H1 (cell line): ENCODE measurements at regions not wholly inside any gene's neighbourhood (a gene's known extent, or its start where the extent isn't known, plus 50 kb on each side); places are given as distances from the start of the nearest gene placed in this dataset.

ENCODE experiments used
- CTCF ChIA-PET: fragments of 300-600 bp; sonication (Branson Sonifier 250); formaldehyde crosslinking; loops from one replicate; lab custom pipeline; 2021; ENCODE audit not compliant: partially characterized antibody; lab: Charles Lee
- POLR2A ChIA-PET: fragments of 300-600 bp; sonication (Branson Sonifier 250); formaldehyde crosslinking; loops from one replicate; lab custom pipeline; 2021; ENCODE audit warnings: inconsistent platforms; ENCODE audit not compliant: partially characterized antibody; lab: Charles Lee
- DNase-seq, 2 experiments: peaks; one replicate each; pipeline versions ENCODE4 v3.0.0 to v3.0.0-alpha.2; 2010 to 2022; ENCODE audit warnings: low spot score in 2 of 2, low read depth in 1 of 2, mixed read lengths in 1 of 2
- FAIRE-seq: peaks from 2 replicates; lab custom pipeline; 2011; peaks lifted over from hg19 to GRCh38; lab: Jason Lieb, UNC
- H2AFZ ChIP-seq: 2 replicates; pipeline ENCODE4 v1.8.1; 2012; ENCODE audit warnings: low read length, inconsistent platforms
- H2AK5ac ChIP-seq: 2 replicates; pipeline ENCODE4 v1.6.1; 2013; ENCODE audit warnings: low read depth, low read length
- H2BK120ac ChIP-seq: replicated peaks from 2 replicates; pipeline ENCODE3; 2013; ENCODE audit warnings: low read depth, low read length, inconsistent platforms
- H2BK12ac ChIP-seq: 2 replicates; pipeline ENCODE4 v1.6.1; 2013; ENCODE audit warnings: low read depth, low read length
- H2BK15ac ChIP-seq: 2 replicates; pipeline ENCODE4 v1.6.1; 2013; ENCODE audit warnings: low read length
- H2BK20ac ChIP-seq: 2 replicates; pipeline ENCODE4 v1.6.1; 2013; ENCODE audit warnings: low read length
- H2BK5ac ChIP-seq: 2 replicates; pipeline ENCODE4 v1.6.1; 2013; ENCODE audit warnings: low read depth, low read length
- H3K14ac ChIP-seq: 2 replicates; pipeline ENCODE4 v1.6.1; 2013; ENCODE audit warnings: inconsistent platforms; ENCODE audit not compliant: insufficient read length
- H3K18ac ChIP-seq: 2 replicates; pipeline ENCODE4 v1.6.1; 2013; ENCODE audit warnings: low read length; ENCODE audit errors: extremely low read depth
- H3K23ac ChIP-seq: 2 replicates; pipeline ENCODE4 v1.6.1; 2013; ENCODE audit warnings: inconsistent platforms; ENCODE audit not compliant: insufficient read length
- H3K23me2 ChIP-seq: 2 replicates; pipeline ENCODE4 v1.6.1; 2013; ENCODE audit warnings: low read depth, low read length
- H3K27ac ChIP-seq: 2 replicates; pipeline ENCODE4 v1.6.1; 2011; ENCODE audit warnings: low read depth, low read length, inconsistent platforms
- H3K27me3 ChIP-seq, 4 experiments: replicated peaks in 1 of 4; 1 replicate in 1 of 4; 2 replicates in 3 of 4; pipeline versions ENCODE4 v1.6.1 to v1.8.1; 2011 to 2013; ENCODE audit warnings: low read length in 3 of 4, mild to moderate bottlenecking in 3 of 4, inconsistent platforms in 2 of 4, mixed read lengths in 2 of 4, moderate library complexity in 1 of 4; ENCODE audit not compliant: control insufficient read depth in 3 of 4, insufficient read depth in 3 of 4; ENCODE audit errors: extremely low read depth in 1 of 4
- H3K36me3 ChIP-seq, 4 experiments: 2 replicates each; pipeline versions ENCODE4 v1.6.1 to v1.8.1; 2011 to 2013; ENCODE audit warnings: mild to moderate bottlenecking in 4 of 4, low read length in 3 of 4, moderate library complexity in 2 of 4, control low read depth in 1 of 4, inconsistent platforms in 1 of 4; ENCODE audit not compliant: insufficient read depth in 4 of 4, control insufficient read depth in 2 of 4
- H3K4ac ChIP-seq: replicated peaks from 2 replicates; pipeline ENCODE3; 2013; ENCODE audit warnings: low read length, low read depth, mixed read lengths, inconsistent platforms; ENCODE audit not compliant: insufficient read length
- H3K4me1 ChIP-seq, 4 experiments: replicated peaks in 1 of 4; 1 replicate in 1 of 4; 2 replicates in 3 of 4; pipeline versions ENCODE4 v1.6.1 to v1.8.1; 2011 to 2013; ENCODE audit warnings: low read length in 3 of 4, inconsistent platforms in 2 of 4, mixed read lengths in 1 of 4; ENCODE audit not compliant: insufficient read depth in 4 of 4, control insufficient read depth in 3 of 4
- H3K4me2 ChIP-seq, 2 experiments: 2 replicates each; pipeline versions ENCODE4 v1.6.1 to v1.8.1; 2011 to 2013; ENCODE audit warnings: low read depth in 2 of 2, low read length in 2 of 2, control low read depth in 1 of 2, inconsistent platforms in 1 of 2, mild to moderate bottlenecking in 1 of 2; ENCODE audit not compliant: insufficient read depth in 1 of 2
- H3K4me3 ChIP-seq, 4 experiments: fragments of 200-600, 300-600 bp in 1 of 4; sonication (generic), shearing (Covaris generic), sonication (Bioruptor Twin) in 1 of 4; 2 replicates each; pipeline versions ENCODE4 v1.5.1 to v1.8.1; 2011 to 2016; ENCODE audit warnings: low read length in 4 of 4, low read depth in 3 of 4, control low read depth in 2 of 4, inconsistent platforms in 2 of 4, mild to moderate bottlenecking in 2 of 4, mixed read lengths in 1 of 4, moderate library complexity in 1 of 4; ENCODE audit not compliant: insufficient read depth in 2 of 4; ENCODE audit errors: extremely low read depth in 1 of 4
- H3K56ac ChIP-seq: replicated peaks from 2 replicates; pipeline ENCODE3; 2013; ENCODE audit warnings: low read depth, mild to moderate bottlenecking, mixed read lengths, low read length, inconsistent platforms; ENCODE audit not compliant: insufficient read length
- H3K79me1 ChIP-seq: 2 replicates; pipeline ENCODE4 v1.6.1; 2013; ENCODE audit warnings: low read depth, low read length, control low read depth
- H3K79me2 ChIP-seq, 2 experiments: 2 replicates each; pipeline versions ENCODE4 v1.6.1 to v1.8.1; 2012 to 2013; ENCODE audit warnings: low read length in 2 of 2, mild to moderate bottlenecking in 2 of 2, inconsistent platforms in 1 of 2; ENCODE audit not compliant: insufficient read depth in 2 of 2, control insufficient read depth in 1 of 2
- H3K9ac ChIP-seq, 4 experiments: replicated peaks in 1 of 4; 1 replicate in 1 of 4; 2 replicates in 3 of 4; pipeline versions ENCODE4 v1.6.1 to v1.8.1; 2011 to 2013; ENCODE audit warnings: low read depth in 3 of 4, low read length in 3 of 4, control low read depth in 2 of 4, mild to moderate bottlenecking in 2 of 4, moderate library complexity in 2 of 4, inconsistent platforms in 1 of 4; ENCODE audit errors: extremely low read depth in 1 of 4
- H3K9me3 ChIP-seq, 2 experiments: 2 replicates each; pipeline versions ENCODE4 v1.6.1 to v1.8.1; 2012 to 2013; ENCODE audit warnings: mild to moderate bottlenecking in 2 of 2, moderate library complexity in 2 of 2, control low read depth in 1 of 2, inconsistent platforms in 1 of 2, low read depth in 1 of 2, low read length in 1 of 2, mixed read lengths in 1 of 2; ENCODE audit not compliant: insufficient read depth in 2 of 2
- H4K20me1 ChIP-seq, 2 experiments: replicated peaks in 1 of 2; 2 replicates each; pipeline versions ENCODE3 to v1.8.1; 2011 to 2013; ENCODE audit warnings: inconsistent platforms in 2 of 2, low read length in 2 of 2, mild to moderate bottlenecking in 1 of 2; ENCODE audit not compliant: insufficient read depth in 2 of 2, control insufficient read depth in 1 of 2
- H4K5ac ChIP-seq: 2 replicates; pipeline ENCODE4 v1.6.1; 2013; ENCODE audit warnings: low read length, low read depth, mixed read lengths, inconsistent platforms; ENCODE audit not compliant: insufficient read length
- H4K8ac ChIP-seq: 2 replicates; pipeline ENCODE4 v1.8.0; 2013; ENCODE audit warnings: mild to moderate bottlenecking, moderate library complexity, low read length, inconsistent platforms; ENCODE audit not compliant: insufficient read depth; ENCODE audit errors: extremely low read depth
- H4K91ac ChIP-seq: replicated peaks from 2 replicates; pipeline ENCODE3; 2013; ENCODE audit warnings: low read length, mixed read lengths, inconsistent platforms; ENCODE audit not compliant: insufficient read length
- CEBPB ChIP-seq: IDR thresholded peaks from 2 replicates; pipeline ENCODE4 v1.6.1; 2012; ENCODE audit warnings: low read depth, low read length
- CHD1 ChIP-seq: IDR thresholded peaks from 2 replicates; pipeline ENCODE4 v1.6.1; 2012; ENCODE audit warnings: low read depth, low read length, improper control_type of control experiment
- CREB1 ChIP-seq: IDR thresholded peaks from 2 replicates; pipeline ENCODE4 v1.6.1; 2012; ENCODE audit warnings: inconsistent platforms
- EZH2 ChIP-seq: fragments of 200-600 bp; sonication (generic); IDR thresholded peaks from 2 replicates; pipeline ENCODE4 v1.7.1; 2012; ENCODE audit warnings: low read depth, mild to moderate bottlenecking, moderate library complexity, low read length, inconsistent platforms; ENCODE audit not compliant: severe bottlenecking
- GABPA ChIP-seq: IDR thresholded peaks from 2 replicates; pipeline ENCODE4 v1.6.1; 2011; ENCODE audit warnings: mild to moderate bottlenecking, low read length, moderate library complexity, borderline replicate concordance; ENCODE audit not compliant: insufficient read depth
- JUND ChIP-seq: IDR thresholded peaks from 2 replicates; pipeline ENCODE4 v1.6.1; 2011; ENCODE audit warnings: mild to moderate bottlenecking, improper control_type of control experiment, low read length
- KDM1A ChIP-seq: fragments of 200-600, 300-600 bp; sonication (generic); IDR thresholded peaks from 2 replicates; pipeline ENCODE4 v1.7.1; 2016; ENCODE audit warnings: mild to moderate bottlenecking, low read length, borderline replicate concordance
- MAFK ChIP-seq: IDR thresholded peaks from 2 replicates; pipeline ENCODE4 v1.6.1; 2012; ENCODE audit warnings: low read depth, mild to moderate bottlenecking, improper control_type of control experiment, low read length
- RXRA ChIP-seq: IDR thresholded peaks from 2 replicates; pipeline ENCODE4 v1.6.1; 2011; ENCODE audit warnings: low read depth, mild to moderate bottlenecking, low read length, moderate library complexity; ENCODE audit not compliant: insufficient read depth
- SAP30 ChIP-seq: fragments of 300-600 bp; sonication (generic); IDR thresholded peaks from 2 replicates; pipeline ENCODE4 v1.7.1; 2012; ENCODE audit warnings: low read length, moderate library complexity, mild to moderate bottlenecking, inconsistent platforms; ENCODE audit not compliant: insufficient read depth, insufficient replicate concordance
- SP2 ChIP-seq: IDR thresholded peaks from 2 replicates; pipeline ENCODE4 v1.6.1; 2012; ENCODE audit warnings: mild to moderate bottlenecking, low read length, inconsistent platforms
- SRF ChIP-seq: IDR thresholded peaks from 2 replicates; pipeline ENCODE4 v1.6.1; 2011; ENCODE audit warnings: mild to moderate bottlenecking, low read depth, low read length, moderate library complexity
- TAF7 ChIP-seq: optimal IDR thresholded peaks from 2 replicates; pipeline ENCODE3; 2011; ENCODE audit warnings: low read depth, mild to moderate bottlenecking, inconsistent platforms, low read length, moderate library complexity, borderline replicate concordance
- ZNF274 ChIP-seq: IDR thresholded peaks from 2 replicates; pipeline ENCODE4 v1.7.0; 2012; ENCODE audit warnings: low read length, borderline replicate concordance; ENCODE audit errors: extremely low read depth
- WGBS, 2 experiments: shearing (Covaris generic) in 1 of 2; methylation state at CpG; one replicate each; pipeline versions ENCODE4 v1.1.6 to v1.1.7; 2013 to 2015; ENCODE audit warnings: low lambda C conversion rate in 2 of 2, mixed read lengths in 2 of 2, inconsistent platforms in 1 of 2, low coverage in 1 of 2, missing lambda C conversion rate in 1 of 2; ENCODE audit not compliant: insufficient replicate concordance in 2 of 2, insufficient coverage in 1 of 2, insufficient read length in 1 of 2; ENCODE audit errors: extremely low coverage in 1 of 2, missing lambda C conversion rate in 1 of 2; 5-methylcytosine and 5-hydroxymethylcytosine counted together
- TF ChIP-seq, protein P1 (sequence below): IDR thresholded peaks from 2 replicates; pipeline ENCODE4 v1.6.1; 2011; ENCODE audit warnings: low read depth, mild to moderate bottlenecking, low read length; ENCODE audit not compliant: insufficient read depth

DNA sequence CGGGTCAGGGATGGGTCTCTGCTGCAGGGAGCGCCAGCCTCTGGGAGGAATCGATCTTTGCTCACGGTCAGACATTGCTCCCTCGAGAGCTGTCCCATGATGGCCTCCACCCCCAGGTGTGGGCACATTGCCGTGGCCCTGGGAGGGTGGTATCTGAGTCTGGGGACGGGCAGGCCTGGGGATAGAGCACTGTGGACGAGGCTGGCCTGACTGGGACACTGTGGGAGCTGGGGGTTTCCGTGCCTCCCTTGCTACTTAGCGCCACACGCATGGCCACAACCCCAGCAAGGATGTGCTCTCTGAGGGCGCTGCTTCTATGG is 55.7 kb downstream of the JAKMIP3 start:
- H3K4me3 ChIP-seq, result no peak overlapping the region
- H2AK5ac ChIP-seq, result no peak overlapping the region
- no peak overlapping the region for H2AFZ ChIP-seq
- no peak overlapping the region for H3K4me2 ChIP-seq
- H3K79me2 ChIP-seq, result no peaks in the 10 kb centered on the region
- H2BK12ac ChIP-seq, result no peak overlapping the region
- H3K27me3 ChIP-seq, result no peaks in the 10 kb centered on the region
- H4K91ac ChIP-seq, result no peak overlapping the region
- no peak overlapping the region; the same call in 1 of the 2 replicates for H4K8ac ChIP-seq
- no peak overlapping the region for H3K18ac ChIP-seq
- H3K9me3 ChIP-seq, result no peaks in the 10 kb centered on the region
- FAIRE-seq (no peak), DNase-seq (no peak)
- H4K5ac ChIP-seq, result no peak overlapping the region
- H3K36me3 ChIP-seq, result no peaks in the 10 kb centered on the region
- no peak overlapping the region for H3K56ac ChIP-seq
- H3K4me1 ChIP-seq, result peaks cover 0 to 3% (median 1%) of the 10 kb centered on the region in 4 experiments; a peak in 2 of 7 replicates
- WGBS, 2 experiments, result 84% methylated on average over 11 of the region's 12 CpGs; no CpG with 5 or more reads in 1 of the 2 experiments
- H2BK15ac ChIP-seq, result no peak overlapping the region
- no peak overlapping the region for H3K4ac ChIP-seq
- no peaks in the 10 kb centered on the region for H3K79me1 ChIP-seq
- H2BK120ac ChIP-seq, result no peak overlapping the region
- ChIA-PET POLR2A (no interaction called here), CTCF (interaction anchor here (1.4 to 1.6 kb wide), 3 partner anchors 20 to 22 kb away, joined by 5 to 6 read pairs (median 5); no protein-coding TSS in a partner anchor)
- H3K14ac ChIP-seq, result no peak overlapping the region
- H4K20me1 ChIP-seq, result peaks cover 0 to 2% of the 10 kb centered on the region in 2 experiments
- peak overlapping the region; percentile 68; the same call in 1 of the 2 replicates for H2BK5ac ChIP-seq
- no peak overlapping the region for H3K23ac ChIP-seq
- no peak overlapping the region for H3K9ac ChIP-seq
- H3K23me2 ChIP-seq, result no peaks in the 10 kb centered on the region
- H3K27ac ChIP-seq, result no peak overlapping the region
- no peak overlapping the region for H2BK20ac ChIP-seq
- TF ChIP-seq SRF (no peak), GABPA (no peak), CEBPB (no peak), KDM1A (no peak), EZH2 (no peak), CHD1 (no peak), SP2 (no peak), SAP30 (no peak), ZNF274 (no peak), TAF7 (no peak), RXRA (no peak), MAFK (no peak), CREB1 (no peak), JUND (no peak)
- TF ChIP-seq, protein P1, sequence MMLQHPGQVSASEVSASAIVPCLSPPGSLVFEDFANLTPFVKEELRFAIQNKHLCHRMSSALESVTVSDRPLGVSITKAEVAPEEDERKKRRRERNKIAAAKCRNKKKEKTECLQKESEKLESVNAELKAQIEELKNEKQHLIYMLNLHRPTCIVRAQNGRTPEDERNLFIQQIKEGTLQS, result no peak
